HG02623 (cell line): ENCODE measurements at regions not wholly inside any gene's neighbourhood (a gene's known extent, or its start where the extent isn't known, plus 50 kb on each side); places are given as distances from the start of the nearest gene placed in this dataset.
"Not testable (repeated sequence)": the region's sequence is repeated elsewhere in the genome, so short reads cannot be mapped to it uniquely, and the experiment has no call there.

ENCODE experiments used
- ATAC-seq: cut with Tn5 transposase; IDR thresholded peaks from one replicate; pipeline ENCODE4 v1.9.1; 2021; ENCODE audit warnings: moderate library complexity; ENCODE audit not compliant: unreplicated experiment

- ATAC-seq: no peak
Measured at GRCh38 chr1:95657248-95657647, 423.2 kb downstream of the RWDD3 start.

GRCh38 chr1:95659166-95659565 lies 425.2 kb downstream of the RWDD3 start:
- no peak for ATAC-seq

- ATAC-seq: no peak
Measured at GRCh38 chr1:95659588-95659987, 425.6 kb downstream of the RWDD3 start.

GRCh38 chr1:95660736-95661135 lies 426.7 kb downstream of the RWDD3 start:
- no peak for ATAC-seq

GRCh38 chr1:95663530-95663929 lies 429.5 kb downstream of the RWDD3 start:
- not testable (repeated sequence) for ATAC-seq

- no peak for ATAC-seq
Measured at GRCh38 chr1:95668165-95668564, 434.2 kb downstream of the RWDD3 start.

GRCh38 chr1:95669638-95670037 lies 435.6 kb downstream of the RWDD3 start:
- ATAC-seq: not testable (repeated sequence)

GRCh38 chr1:95671098-95671497 lies 437.1 kb downstream of the RWDD3 start:
- ATAC-seq: no peak

- ATAC-seq: no peak
Measured at GRCh38 chr1:95679262-95679661, 445.3 kb downstream of the RWDD3 start.

GRCh38 chr1:95685081-95685480 lies 451.1 kb downstream of the RWDD3 start:
- ATAC-seq: no peak

- ATAC-seq: no peak
Measured at GRCh38 chr1:95686217-95686616, 452.2 kb downstream of the RWDD3 start.

GRCh38 chr1:95699149-95699953 lies 465.3 kb downstream of the RWDD3 start:
- no peak for ATAC-seq

- no peak for ATAC-seq
Measured at GRCh38 chr1:95701450-95702173, 467.6 kb downstream of the RWDD3 start.

GRCh38 chr1:95703046-95703445 lies 469.0 kb downstream of the RWDD3 start:
- no peak for ATAC-seq

- ATAC-seq: no peak
Measured at GRCh38 chr1:95716097-95716496, 482.1 kb downstream of the RWDD3 start.

- ATAC-seq: no peak
Measured at GRCh38 chr1:95716550-95716949, 482.5 kb downstream of the RWDD3 start.

- ATAC-seq: no peak
Measured at GRCh38 chr1:95723346-95723745, 489.3 kb downstream of the RWDD3 start.

GRCh38 chr1:95728841-95729240 lies 494.8 kb downstream of the RWDD3 start:
- ATAC-seq: no peak

- no peak for ATAC-seq
Measured at GRCh38 chr1:95730986-95731385, 497.0 kb downstream of the RWDD3 start.

GRCh38 chr1:95731466-95731865 lies 497.5 kb downstream of the RWDD3 start:
- ATAC-seq: no peak

- no peak for ATAC-seq
Measured at GRCh38 chr1:95733031-95733430, 499.0 kb downstream of the RWDD3 start.

- no peak for ATAC-seq
Measured at GRCh38 chr1:95733671-95734070, 499.7 kb downstream of the RWDD3 start.
